GM20000 (cell line): ENCODE measurements at regions not wholly inside any gene's neighbourhood (a gene's known extent, or its start where the extent isn't known, plus 50 kb on each side); places are given as distances from the start of the nearest gene placed in this dataset.

Experiments used
- DNase-seq: peaks from one replicate; pipeline ENCODE4 v3.0.0; 2012; ENCODE audit warnings: low spot score
- TF ChIP-seq, protein P1 (sequence below): IDR thresholded peaks from 2 replicates; pipeline ENCODE4 v1.5.1; 2012; ENCODE audit warnings: mild to moderate bottlenecking, control low read depth; ENCODE audit errors: extremely low read depth, missing control alignments

DNA sequence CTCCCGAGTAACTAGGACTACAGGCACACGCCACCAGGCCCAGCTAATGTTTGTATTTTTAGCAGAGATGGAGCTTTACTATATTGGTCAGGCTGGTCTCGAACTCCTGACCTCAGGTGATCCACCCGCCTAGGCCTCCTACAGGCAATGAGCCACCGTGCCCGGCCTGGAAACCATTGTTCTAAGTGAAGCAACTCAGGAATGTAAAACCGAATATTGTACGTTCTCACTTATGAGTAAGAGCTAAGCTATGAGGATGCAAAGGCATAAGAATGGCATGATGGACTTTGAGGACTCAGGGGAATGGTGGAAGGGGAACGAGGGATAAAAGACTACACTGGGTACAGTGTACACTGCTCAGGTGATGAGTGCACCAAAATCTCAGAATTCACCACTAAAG lies 235.1 kb upstream of the AUTS2 start:
- TF ChIP-seq, protein P1, sequence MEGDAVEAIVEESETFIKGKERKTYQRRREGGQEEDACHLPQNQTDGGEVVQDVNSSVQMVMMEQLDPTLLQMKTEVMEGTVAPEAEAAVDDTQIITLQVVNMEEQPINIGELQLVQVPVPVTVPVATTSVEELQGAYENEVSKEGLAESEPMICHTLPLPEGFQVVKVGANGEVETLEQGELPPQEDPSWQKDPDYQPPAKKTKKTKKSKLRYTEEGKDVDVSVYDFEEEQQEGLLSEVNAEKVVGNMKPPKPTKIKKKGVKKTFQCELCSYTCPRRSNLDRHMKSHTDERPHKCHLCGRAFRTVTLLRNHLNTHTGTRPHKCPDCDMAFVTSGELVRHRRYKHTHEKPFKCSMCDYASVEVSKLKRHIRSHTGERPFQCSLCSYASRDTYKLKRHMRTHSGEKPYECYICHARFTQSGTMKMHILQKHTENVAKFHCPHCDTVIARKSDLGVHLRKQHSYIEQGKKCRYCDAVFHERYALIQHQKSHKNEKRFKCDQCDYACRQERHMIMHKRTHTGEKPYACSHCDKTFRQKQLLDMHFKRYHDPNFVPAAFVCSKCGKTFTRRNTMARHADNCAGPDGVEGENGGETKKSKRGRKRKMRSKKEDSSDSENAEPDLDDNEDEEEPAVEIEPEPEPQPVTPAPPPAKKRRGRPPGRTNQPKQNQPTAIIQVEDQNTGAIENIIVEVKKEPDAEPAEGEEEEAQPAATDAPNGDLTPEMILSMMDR = no peak
- DNase-seq = no peak

DNA sequence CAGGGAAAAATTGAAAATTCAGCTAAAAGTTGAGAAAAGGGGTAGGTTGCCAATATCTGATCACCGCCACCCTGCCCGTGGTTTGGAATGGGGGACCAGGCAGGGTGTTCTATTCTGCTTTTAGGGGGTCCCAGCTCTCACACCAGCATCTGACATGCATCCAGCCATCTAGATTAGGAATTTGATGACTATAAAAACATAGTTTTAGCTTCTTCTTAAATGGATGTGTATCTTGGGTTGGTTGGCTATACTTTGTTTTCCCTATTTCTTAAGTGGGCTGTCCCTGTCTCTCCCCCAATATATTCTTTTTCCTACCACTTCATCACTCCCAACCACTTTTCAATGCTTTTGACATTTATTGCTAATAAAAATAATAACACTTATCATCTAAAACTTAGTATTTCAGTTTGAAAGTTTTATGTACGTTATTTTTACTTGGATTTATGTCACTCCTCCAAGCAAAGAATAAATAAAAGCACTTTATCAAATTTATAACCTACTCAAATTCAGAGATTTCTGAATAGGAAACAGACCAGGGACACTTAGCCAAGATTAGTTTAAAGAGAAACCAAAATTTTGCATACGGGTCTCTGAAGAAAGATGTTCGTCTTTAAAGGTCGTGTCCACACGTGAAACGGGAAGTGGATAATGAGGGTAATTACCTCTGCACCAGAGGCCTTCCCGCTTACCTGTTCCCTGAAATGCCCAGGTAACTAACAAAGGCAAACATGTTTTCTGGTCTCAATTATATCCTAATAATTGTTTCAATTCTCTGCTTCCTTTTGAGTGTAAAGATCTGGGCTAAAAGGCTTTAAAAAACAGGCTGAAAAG lies 233.2 kb upstream of the AUTS2 start:
- TF ChIP-seq, protein P1 = no peak
- no peak for DNase-seq

DNA sequence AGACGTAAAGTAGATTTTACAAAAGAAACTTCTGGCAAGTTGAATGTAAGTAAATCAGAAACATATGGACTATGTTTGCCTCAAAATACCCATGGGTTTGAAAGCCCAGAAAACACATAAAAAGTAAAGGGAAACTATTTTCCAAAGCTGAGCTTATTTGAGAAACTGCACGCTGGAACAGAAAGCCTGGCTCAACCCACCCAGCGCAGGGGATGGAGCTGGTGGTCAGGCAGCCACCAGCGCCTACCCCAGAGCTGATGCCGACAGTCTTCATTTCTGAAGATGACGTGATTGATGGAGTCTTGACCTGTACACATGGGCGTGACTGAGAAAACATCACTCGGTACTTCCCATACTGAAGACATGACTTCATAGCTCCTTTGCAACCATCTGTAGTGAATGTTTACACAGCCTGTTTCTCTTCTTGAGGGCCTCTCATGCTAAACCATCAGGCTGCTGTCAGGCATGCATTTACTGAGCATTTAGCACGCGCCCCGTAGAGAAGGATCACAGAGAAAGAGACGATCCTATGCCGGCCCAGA lies 232.6 kb upstream of the AUTS2 start:
- TF ChIP-seq, protein P1 = no peak
- DNase-seq = no peak

GRCh38 chr7:69367780-69368179 lies 230.5 kb upstream of the AUTS2 start:
- TF ChIP-seq, protein P1 = no peak
- DNase-seq = no peak

GRCh38 chr7:69373171-69374043 lies 224.9 kb upstream of the AUTS2 start:
- no peak for DNase-seq
- TF ChIP-seq, protein P1 = no peak

- TF ChIP-seq, protein P1 = no peak
- no peak for DNase-seq
Measured at GRCh38 chr7:69374044-69374425, 224.2 kb upstream of the AUTS2 start.

- no peak for DNase-seq
- TF ChIP-seq, protein P1 = no peak
Measured at GRCh38 chr7:69377191-69377590, 221.1 kb upstream of the AUTS2 start.
